GM06990 (cell line): ENCODE measurements at regions not wholly inside any gene's neighbourhood (a gene's known extent, or its start where the extent isn't known, plus 50 kb on each side); places are given as distances from the start of the nearest gene placed in this dataset.

Source experiments
- DNase-seq: peaks from one replicate; pipeline ENCODE4 v3.0.0-alpha.2; 2011; ENCODE audit not compliant: insufficient read length; ENCODE audit errors: extremely low read depth
- H3K27me3 ChIP-seq: replicated peaks from 2 replicates; pipeline ENCODE4 v1.6.0; 2011; ENCODE audit warnings: low read length; ENCODE audit not compliant: control insufficient read depth, insufficient read depth
- H3K36me3 ChIP-seq: 2 replicates; pipeline ENCODE4 v1.5.1; 2011; ENCODE audit warnings: low read length; ENCODE audit not compliant: control insufficient read depth, insufficient read depth
- H3K4me3 ChIP-seq: replicated peaks from 2 replicates; pipeline ENCODE4 v1.5.1; 2011; ENCODE audit warnings: low read depth, mild to moderate bottlenecking, control low read depth, low read length
- TF ChIP-seq, protein P1 (sequence below): IDR thresholded peaks from 2 replicates; pipeline ENCODE4 v1.5.1; 2011; ENCODE audit warnings: low read length, control low read depth, mild to moderate bottlenecking, inconsistent platforms; ENCODE audit not compliant: insufficient read depth, poor library complexity, severe bottlenecking

DNA sequence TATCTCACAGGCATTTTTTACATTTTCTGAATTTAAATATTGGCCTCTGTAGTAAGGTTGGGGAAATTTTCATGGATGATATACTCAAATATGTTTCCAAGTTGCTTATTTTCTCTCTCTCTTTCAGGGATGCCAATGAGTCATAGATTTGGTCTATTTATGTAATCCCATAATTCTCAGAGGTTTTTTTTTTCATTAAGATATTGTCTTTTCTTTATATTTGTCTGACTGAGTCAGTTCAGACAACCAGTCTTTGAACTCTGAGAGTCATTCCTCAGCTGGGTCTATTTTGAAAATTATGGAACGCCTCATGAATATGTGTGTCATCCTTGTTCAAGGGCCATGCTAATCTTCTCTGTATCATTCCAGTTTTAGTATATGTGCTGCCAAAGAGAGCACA is 223.2 kb downstream of the PCSK1 start:
- Histone ChIP-seq H3K4me3 (no peak overlapping the region), H3K27me3 (no peaks in the 10 kb centered on the region), H3K36me3 (no peaks in the 10 kb centered on the region)
- TF ChIP-seq, protein P1, sequence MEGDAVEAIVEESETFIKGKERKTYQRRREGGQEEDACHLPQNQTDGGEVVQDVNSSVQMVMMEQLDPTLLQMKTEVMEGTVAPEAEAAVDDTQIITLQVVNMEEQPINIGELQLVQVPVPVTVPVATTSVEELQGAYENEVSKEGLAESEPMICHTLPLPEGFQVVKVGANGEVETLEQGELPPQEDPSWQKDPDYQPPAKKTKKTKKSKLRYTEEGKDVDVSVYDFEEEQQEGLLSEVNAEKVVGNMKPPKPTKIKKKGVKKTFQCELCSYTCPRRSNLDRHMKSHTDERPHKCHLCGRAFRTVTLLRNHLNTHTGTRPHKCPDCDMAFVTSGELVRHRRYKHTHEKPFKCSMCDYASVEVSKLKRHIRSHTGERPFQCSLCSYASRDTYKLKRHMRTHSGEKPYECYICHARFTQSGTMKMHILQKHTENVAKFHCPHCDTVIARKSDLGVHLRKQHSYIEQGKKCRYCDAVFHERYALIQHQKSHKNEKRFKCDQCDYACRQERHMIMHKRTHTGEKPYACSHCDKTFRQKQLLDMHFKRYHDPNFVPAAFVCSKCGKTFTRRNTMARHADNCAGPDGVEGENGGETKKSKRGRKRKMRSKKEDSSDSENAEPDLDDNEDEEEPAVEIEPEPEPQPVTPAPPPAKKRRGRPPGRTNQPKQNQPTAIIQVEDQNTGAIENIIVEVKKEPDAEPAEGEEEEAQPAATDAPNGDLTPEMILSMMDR: no peak
- DNase-seq: no peak

- DNase-seq: no peak
- Histone ChIP-seq H3K4me3 (no peak overlapping the region), H3K27me3 (no peaks in the 10 kb centered on the region), H3K36me3 (no peaks in the 10 kb centered on the region)
- TF ChIP-seq, protein P1: no peak
Measured at GRCh38 chr5:96207420-96207819, 225.6 kb downstream of the PCSK1 start.

- no peaks in the 10 kb centered on the region for H3K36me3 ChIP-seq
- no peak for DNase-seq
- no peak overlapping the region for H3K4me3 ChIP-seq
- TF ChIP-seq, protein P1: no peak
- no peaks in the 10 kb centered on the region for H3K27me3 ChIP-seq
Measured at GRCh38 chr5:96203761-96204160, 229.3 kb downstream of the PCSK1 start.

DNA sequence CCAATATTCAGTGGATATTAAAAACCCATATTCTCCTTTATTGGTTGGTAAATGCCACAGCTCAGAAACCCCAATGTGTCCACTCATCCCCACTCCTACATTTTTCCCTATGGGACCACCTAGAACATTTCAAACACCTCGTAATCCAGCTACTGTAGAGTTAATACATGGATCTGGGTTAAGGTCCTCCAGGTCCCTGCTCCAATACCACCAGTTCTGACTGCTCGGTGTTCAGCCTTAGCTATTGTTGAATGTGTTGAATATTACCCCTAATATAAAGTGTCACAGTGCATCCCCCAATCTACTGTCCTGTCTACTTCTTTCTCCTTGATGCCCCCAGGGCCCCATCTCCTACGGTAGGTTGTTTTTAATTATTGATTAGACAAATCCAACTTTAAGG is 231.5 kb downstream of the PCSK1 start:
- TF ChIP-seq, protein P1: no peak
- Histone ChIP-seq H3K36me3 (no peaks in the 10 kb centered on the region), H3K27me3 (no peaks in the 10 kb centered on the region), H3K4me3 (no peak overlapping the region)
- DNase-seq: no peak

- Histone ChIP-seq H3K27me3 (no peaks in the 10 kb centered on the region), H3K4me3 (no peak overlapping the region), H3K36me3 (no peaks in the 10 kb centered on the region)
- DNase-seq: no peak
- TF ChIP-seq, protein P1: no peak
Measured at GRCh38 chr5:96200641-96201040, 232.4 kb downstream of the PCSK1 start.

- TF ChIP-seq, protein P1: no peak
- Histone ChIP-seq H3K27me3 (no peaks in the 10 kb centered on the region), H3K36me3 (no peaks in the 10 kb centered on the region), H3K4me3 (no peak overlapping the region)
- no peak for DNase-seq
Measured at GRCh38 chr5:96199713-96200183, 233.3 kb downstream of the PCSK1 start.
